ENCODE measurements at regions not wholly inside any gene's neighbourhood (a gene's known extent, or its start where the extent isn't known, plus 50 kb on each side); places are given as distances from the start of the nearest gene placed in this dataset.

DNA sequence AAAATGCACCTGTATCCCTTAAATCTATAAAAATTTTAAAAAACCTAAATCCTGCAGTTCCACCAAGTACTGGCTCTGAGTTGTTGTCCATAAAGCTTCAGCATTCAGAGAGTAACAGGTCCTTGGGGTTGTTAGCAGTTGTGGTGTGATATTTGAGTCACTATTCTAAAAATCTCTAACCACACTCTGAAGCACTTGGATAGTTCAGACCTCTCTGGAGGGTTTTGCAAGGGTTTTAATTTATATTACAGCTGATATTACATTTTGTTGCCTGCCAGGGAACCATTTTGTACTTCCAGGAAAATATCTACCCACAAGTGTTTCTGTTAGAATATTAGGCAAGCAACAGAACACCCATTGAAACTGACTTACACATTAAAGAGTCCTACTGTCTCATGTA, 255.6 kb downstream of the TBL1XR1 start:
- H3K4me1 Mint-ChIP-seq (ENCODE audit: low read depth) = no peaks in the 10 kb centered on the region
- no peak for DNase-seq
- H3K36me3 Mint-ChIP-seq (ENCODE audit: low read depth) = no peaks in the 10 kb centered on the region
- H3K27me3 Mint-ChIP-seq = peaks cover 2% of the 10 kb centered on the region
- no peaks in the 10 kb centered on the region for H3K9me3 Mint-ChIP-seq
- no peak overlapping the region for H3K27ac Mint-ChIP-seq
- no peak overlapping the region for H3K4me3 Mint-ChIP-seq

- H3K27me3 Mint-ChIP-seq = peaks cover 2% of the 10 kb centered on the region
- no peak overlapping the region for H3K4me3 Mint-ChIP-seq
- H3K27ac Mint-ChIP-seq = no peak overlapping the region
- no peak for DNase-seq
- H3K4me1 Mint-ChIP-seq (ENCODE audit: low read depth) = no peaks in the 10 kb centered on the region
- H3K9me3 Mint-ChIP-seq = no peaks in the 10 kb centered on the region
- H3K36me3 Mint-ChIP-seq (ENCODE audit: low read depth) = no peaks in the 10 kb centered on the region
These were observed 258.1 kb downstream of the TBL1XR1 start for GRCh38 chr3:176939022-176939817.

GRCh38 chr3:176937994-176938393, 259.3 kb downstream of the TBL1XR1 start:
- no peak overlapping the region for H3K27ac Mint-ChIP-seq
- H3K9me3 Mint-ChIP-seq = no peaks in the 10 kb centered on the region
- no peak for DNase-seq
- peaks cover 2% of the 10 kb centered on the region for H3K27me3 Mint-ChIP-seq
- H3K4me3 Mint-ChIP-seq = no peak overlapping the region
- no peaks in the 10 kb centered on the region for H3K4me1 Mint-ChIP-seq (ENCODE audit: low read depth)
- no peaks in the 10 kb centered on the region for H3K36me3 Mint-ChIP-seq (ENCODE audit: low read depth)

- DNase-seq = no peak
- H3K9me3 Mint-ChIP-seq = no peaks in the 10 kb centered on the region
- peaks cover 2% of the 10 kb centered on the region for H3K27me3 Mint-ChIP-seq
These were observed 259.7 kb downstream of the TBL1XR1 start for GRCh38 chr3:176937541-176937940.

DNA sequence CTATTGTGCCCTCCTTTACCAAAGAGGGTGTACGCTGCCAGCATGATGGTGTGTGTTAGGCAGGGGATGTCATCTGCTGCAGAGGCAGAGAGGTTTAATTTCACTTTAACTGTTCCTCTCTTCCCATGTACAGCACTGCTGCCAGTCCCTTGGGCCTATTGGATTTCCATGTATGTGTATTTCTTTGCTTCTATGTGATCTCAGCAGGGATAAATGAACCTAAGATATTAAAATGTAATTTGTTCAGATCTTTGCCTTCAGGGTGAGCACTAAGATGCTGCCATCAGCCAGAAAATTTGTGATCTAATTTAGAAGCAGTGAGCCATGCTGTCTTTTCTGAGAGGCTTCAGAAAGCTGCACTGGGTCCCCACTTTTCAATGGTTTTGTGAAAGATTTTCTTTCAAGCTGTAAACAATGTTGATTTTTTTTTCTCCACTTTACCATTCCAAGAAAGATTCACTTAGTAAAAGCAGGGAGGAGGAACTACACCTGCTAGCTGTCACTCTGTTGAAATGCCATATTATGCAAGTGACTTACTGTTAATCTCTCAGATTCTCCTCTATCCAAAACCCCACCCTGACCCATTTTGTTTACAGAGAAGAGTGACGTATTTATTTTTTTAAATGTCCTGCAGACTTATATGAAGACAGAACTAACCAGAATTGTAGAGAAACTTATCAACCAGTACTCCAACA, 261.9 kb downstream of the TBL1XR1 start:
- Mint-ChIP-seq H3K27ac (no peak overlapping the region), H3K9me3 (no peaks in the 10 kb centered on the region), H3K36me3 (ENCODE audit: low read depth) (no peaks in the 10 kb centered on the region), H3K4me3 (no peak overlapping the region), H3K4me1 (ENCODE audit: low read depth) (no peaks in the 10 kb centered on the region), H3K27me3 (peaks cover 2% of the 10 kb centered on the region)
- no peak for DNase-seq

More at GRCh38 chr3:176937541-176937940, 259.7 kb downstream of the TBL1XR1 start:
- Mint-ChIP-seq H3K4me3 (no peak overlapping the region), H3K27ac (no peak overlapping the region), H3K4me1 (ENCODE audit: low read depth) (no peaks in the 10 kb centered on the region), H3K36me3 (ENCODE audit: low read depth) (no peaks in the 10 kb centered on the region)

- H3K36me3 Mint-ChIP-seq (ENCODE audit: low read depth) = no peaks in the 10 kb centered on the region
These were observed 262.6 kb downstream of the TBL1XR1 start for GRCh38 chr3:176934698-176935097.

DNA sequence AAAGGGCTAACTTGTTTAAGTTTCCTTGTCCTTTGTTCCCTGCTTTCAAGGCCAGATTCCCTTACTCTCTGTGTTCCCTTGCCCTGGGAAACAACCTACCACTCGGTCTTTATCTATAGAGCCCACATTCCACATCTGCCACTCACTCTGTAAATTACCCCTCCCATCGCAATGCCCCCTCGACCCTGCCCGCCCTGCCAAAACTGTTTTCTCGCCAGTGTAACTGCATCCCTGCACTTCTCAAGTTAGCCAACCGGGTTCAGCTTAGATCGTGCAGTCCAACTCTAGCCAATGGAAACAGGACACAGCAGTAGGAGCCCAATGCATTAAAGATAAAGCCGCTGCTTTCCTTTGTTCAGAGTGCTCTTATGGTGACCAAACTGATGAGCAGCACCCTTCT, 263.6 kb downstream of the TBL1XR1 start:
- Mint-ChIP-seq H3K4me1 (ENCODE audit: low read depth) (no peaks in the 10 kb centered on the region), H3K4me3 (no peak overlapping the region), H3K27me3 (peaks cover under 1% of the 10 kb centered on the region), H3K27ac (no peak overlapping the region), H3K36me3 (ENCODE audit: low read depth) (no peaks in the 10 kb centered on the region), H3K9me3 (no peaks in the 10 kb centered on the region)
- DNase-seq = no peak

More at GRCh38 chr3:176934698-176935097, 262.6 kb downstream of the TBL1XR1 start:
- Mint-ChIP-seq H3K27me3 (no peaks in the 10 kb centered on the region), H3K4me1 (ENCODE audit: low read depth) (no peaks in the 10 kb centered on the region), H3K27ac (no peak overlapping the region), H3K9me3 (no peaks in the 10 kb centered on the region), H3K4me3 (no peak overlapping the region)
- no peak for DNase-seq

DNA sequence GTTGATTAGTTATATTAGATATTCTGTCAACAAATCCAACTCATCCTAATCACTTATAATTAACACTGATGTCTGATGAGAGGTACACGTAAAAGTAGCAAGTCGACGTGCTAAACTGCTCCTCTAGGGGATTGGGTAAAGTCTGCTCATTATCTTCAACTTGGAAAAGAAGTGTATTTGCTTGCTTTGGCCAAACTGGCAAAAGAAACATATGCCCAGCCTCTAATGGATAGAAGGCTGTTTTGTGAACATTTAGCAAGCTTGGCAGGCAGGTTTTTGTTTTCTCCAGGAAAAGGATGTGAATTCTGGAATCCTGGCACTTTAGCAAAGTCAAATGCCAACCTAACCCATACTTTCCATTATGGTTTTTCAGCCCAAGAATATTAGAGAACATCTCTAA, 264.8 kb downstream of the TBL1XR1 start:
- Mint-ChIP-seq H3K4me3 (no peak overlapping the region), H3K27me3 (peaks cover 3% of the 10 kb centered on the region), H3K27ac (no peak overlapping the region), H3K36me3 (ENCODE audit: low read depth) (no peaks in the 10 kb centered on the region), H3K9me3 (no peaks in the 10 kb centered on the region), H3K4me1 (ENCODE audit: low read depth) (no peaks in the 10 kb centered on the region)
- DNase-seq = no peak

DNA sequence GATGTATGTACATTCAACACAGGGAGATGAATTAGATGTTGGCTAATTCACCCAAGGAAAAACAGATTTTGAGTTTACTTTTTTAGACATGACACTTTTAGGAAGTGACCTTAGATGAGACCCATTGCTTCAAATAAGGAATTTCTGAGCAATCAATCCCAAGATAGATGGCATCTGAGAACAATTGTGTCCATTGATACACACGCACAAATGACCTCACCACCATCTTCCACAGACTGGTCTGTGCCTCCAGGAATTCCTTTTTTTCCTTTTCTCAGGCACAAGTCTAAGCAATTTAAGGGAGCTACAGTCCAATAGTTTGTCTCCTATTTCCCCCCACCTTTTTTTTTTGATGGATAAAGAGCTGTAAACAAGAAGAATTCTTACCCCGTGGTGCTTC, 265.3 kb downstream of the TBL1XR1 start:
- Mint-ChIP-seq H3K4me3 (no peak overlapping the region), H3K27ac (no peak overlapping the region), H3K36me3 (ENCODE audit: low read depth) (no peaks in the 10 kb centered on the region), H3K27me3 (peaks cover 3% of the 10 kb centered on the region), H3K4me1 (ENCODE audit: low read depth) (no peaks in the 10 kb centered on the region), H3K9me3 (no peaks in the 10 kb centered on the region)
- no peak for DNase-seq

DNA sequence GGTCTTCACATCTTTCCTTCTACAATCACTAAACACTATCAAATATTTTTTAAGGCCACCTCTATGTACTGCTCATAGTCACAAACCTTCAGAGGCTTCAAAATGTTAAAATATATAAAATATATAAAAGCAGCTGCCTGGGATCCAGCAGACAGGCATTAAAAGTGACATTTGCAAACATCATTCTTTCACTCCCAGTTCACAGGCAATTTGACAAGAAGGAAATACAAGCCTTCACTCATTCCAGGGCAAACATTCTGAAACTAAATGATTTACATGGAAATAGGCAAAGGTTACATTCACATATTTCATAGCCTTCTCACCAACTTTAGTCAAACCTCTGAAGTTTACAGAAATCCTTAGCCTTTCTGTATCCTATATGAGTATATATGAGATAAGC, 266.3 kb downstream of the TBL1XR1 start:
- Mint-ChIP-seq H3K4me1 (ENCODE audit: low read depth) (no peaks in the 10 kb centered on the region), H3K4me3 (no peak overlapping the region), H3K27me3 (peaks cover 3% of the 10 kb centered on the region), H3K9me3 (no peaks in the 10 kb centered on the region), H3K36me3 (ENCODE audit: low read depth) (no peaks in the 10 kb centered on the region), H3K27ac (no peak overlapping the region)
- DNase-seq = no peak

DNA sequence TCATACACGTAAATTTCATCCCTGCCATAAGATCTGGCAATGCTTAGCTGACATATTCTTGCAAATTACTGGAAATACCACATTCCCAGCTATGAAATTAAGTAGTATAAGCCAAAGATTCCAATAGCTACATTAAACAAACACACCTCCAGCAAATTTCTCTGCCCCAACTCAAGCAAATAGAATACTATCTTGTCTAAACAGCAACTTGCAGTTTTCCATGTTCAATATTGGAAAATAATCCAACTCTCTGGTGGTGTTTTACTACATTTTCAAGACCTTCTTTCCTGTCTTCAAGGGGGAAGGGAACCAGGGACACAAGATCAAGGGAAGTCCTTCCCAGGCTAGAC, 268.7 kb downstream of the TBL1XR1 start:
- no peak for DNase-seq

DNA sequence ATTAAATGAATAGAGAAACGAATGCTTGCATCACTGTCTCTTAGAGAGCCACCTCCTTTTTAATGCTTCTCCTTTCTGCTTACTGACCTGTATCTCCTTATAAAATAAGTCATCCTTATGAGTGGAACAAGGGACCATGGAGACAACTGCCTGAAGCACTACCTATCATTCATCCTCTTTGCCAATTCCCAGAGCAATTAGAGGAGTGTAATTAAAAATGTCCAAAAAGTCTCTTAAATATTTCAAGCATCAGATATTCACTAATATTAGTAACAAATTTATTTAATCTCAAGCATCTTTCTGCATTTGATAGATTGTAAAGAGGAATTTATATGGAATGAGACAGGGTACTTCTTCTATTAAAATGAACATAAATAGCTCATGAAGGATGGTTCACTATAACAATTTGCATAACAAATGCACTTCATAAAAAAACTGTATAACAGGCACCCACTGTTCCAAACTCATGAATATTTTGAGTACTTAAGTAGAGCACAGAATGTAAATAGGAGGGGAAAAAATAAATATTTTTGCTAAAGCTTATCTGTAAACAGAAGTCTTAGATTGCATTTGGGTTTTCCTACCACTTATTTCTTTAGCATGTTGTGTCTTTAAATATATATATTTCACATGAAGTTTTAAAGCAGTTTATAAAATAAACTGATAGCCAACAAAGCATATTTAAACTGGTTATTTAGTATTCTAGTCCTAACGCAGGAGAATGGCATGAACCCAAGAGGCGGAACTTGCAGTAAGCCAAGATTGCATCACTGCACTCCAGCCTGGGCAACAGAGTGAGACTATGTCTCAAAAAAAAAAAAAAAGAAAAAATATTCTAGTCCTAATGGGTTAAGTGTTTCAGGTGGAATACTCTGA, 269.3 kb downstream of the TBL1XR1 start:
- Mint-ChIP-seq H3K4me1 (ENCODE audit: low read depth) (no peaks in the 10 kb centered on the region), H3K9me3 (no peaks in the 10 kb centered on the region), H3K27ac (no peak overlapping the region), H3K27me3 (peaks cover 7% of the 10 kb centered on the region), H3K36me3 (ENCODE audit: low read depth) (no peaks in the 10 kb centered on the region), H3K4me3 (no peak overlapping the region)
- DNase-seq = no peak

More for the DNA sequence above, 268.7 kb downstream of the TBL1XR1 start:
- Mint-ChIP-seq H3K4me1 (ENCODE audit: low read depth) (no peaks in the 10 kb centered on the region), H3K36me3 (ENCODE audit: low read depth) (no peaks in the 10 kb centered on the region), H3K9me3 (no peaks in the 10 kb centered on the region), H3K27me3 (peaks cover 7% of the 10 kb centered on the region), H3K4me3 (no peak overlapping the region), H3K27ac (no peak overlapping the region)

GRCh38 chr3:176927280-176927679, 270.0 kb downstream of the TBL1XR1 start:
- peaks cover 12% of the 10 kb centered on the region for H3K27me3 Mint-ChIP-seq
- no peaks in the 10 kb centered on the region for H3K36me3 Mint-ChIP-seq (ENCODE audit: low read depth)
- DNase-seq = no peak
- H3K9me3 Mint-ChIP-seq = no peaks in the 10 kb centered on the region
- H3K27ac Mint-ChIP-seq = no peak overlapping the region
- no peak overlapping the region for H3K4me3 Mint-ChIP-seq
- H3K4me1 Mint-ChIP-seq (ENCODE audit: low read depth) = no peaks in the 10 kb centered on the region

DNA sequence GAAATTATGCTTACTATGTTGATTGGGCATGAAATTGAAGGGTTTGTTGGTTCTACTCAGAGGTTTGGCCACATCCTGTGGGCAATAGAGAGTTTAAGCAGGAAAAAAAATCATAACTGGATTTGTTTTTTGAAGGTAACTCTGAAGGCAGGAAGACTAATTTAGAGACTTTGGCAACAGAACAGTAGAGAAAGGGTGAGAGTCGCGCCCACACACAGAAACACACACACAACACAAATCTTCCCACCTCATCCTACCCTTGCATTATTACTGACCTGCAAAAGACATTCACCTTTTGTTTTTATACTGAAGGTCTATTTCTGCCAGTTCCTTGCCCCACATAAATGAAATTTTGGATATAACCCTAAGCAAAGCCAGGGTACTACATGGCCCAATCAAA, 270.6 kb downstream of the TBL1XR1 start:
- DNase-seq = no peak
- H3K27ac Mint-ChIP-seq = no peak overlapping the region
- no peaks in the 10 kb centered on the region for H3K9me3 Mint-ChIP-seq
- no peaks in the 10 kb centered on the region for H3K36me3 Mint-ChIP-seq (ENCODE audit: low read depth)
- H3K27me3 Mint-ChIP-seq = peaks cover 17% of the 10 kb centered on the region
- no peak overlapping the region for H3K4me3 Mint-ChIP-seq
- no peaks in the 10 kb centered on the region for H3K4me1 Mint-ChIP-seq (ENCODE audit: low read depth)
